GM11168 (cell line): ENCODE measurements at regions not wholly inside any gene's neighbourhood (a gene's known extent, or its start where the extent isn't known, plus 50 kb on each side); places are given as distances from the start of the nearest gene placed in this dataset.
"Not testable (repeated sequence)": the region's sequence is repeated elsewhere in the genome, so short reads cannot be mapped to it uniquely, and the experiment has no call there.

ENCODE experiments used
- in situ Hi-C: fragments of 300-500 bp; cut with MboI; formaldehyde crosslinking; loops from one replicate; pipeline ENCODE4 v1.12.0; 2022; ENCODE audit warnings: low sequenced_read_pairs; ENCODE audit not compliant: unreplicated experiment

GRCh38 chr13:88648598-88649373 is 977.6 kb downstream of the SLITRK5 start:
- in situ Hi-C loops = no loop called here

GRCh38 chr13:88649855-88650254 is 978.7 kb downstream of the SLITRK5 start:
- in situ Hi-C loops = no loop called here

- in situ Hi-C loops = no loop called here
Measured at GRCh38 chr13:88651531-88651930, 980.4 kb downstream of the SLITRK5 start.

- in situ Hi-C loops = no loop called here
Measured at GRCh38 chr13:88656751-88657150, 985.6 kb downstream of the SLITRK5 start.

- in situ Hi-C loops = no loop called here
Measured at GRCh38 chr13:88670509-88670908, 999.3 kb downstream of the SLITRK5 start.

- in situ Hi-C loops = no loop called here
Measured at GRCh38 chr13:88674841-88675240, 1003.7 kb downstream of the SLITRK5 start.

- in situ Hi-C loops = no loop called here
Measured at GRCh38 chr13:88675347-88675996, 1004.3 kb downstream of the SLITRK5 start.

- in situ Hi-C loops = no loop called here
Measured at GRCh38 chr13:88676016-88676415, 1004.8 kb downstream of the SLITRK5 start.

GRCh38 chr13:88685459-88685858 is 1014.3 kb downstream of the SLITRK5 start:
- in situ Hi-C loops = no loop called here

- in situ Hi-C loops = no loop called here
Measured at GRCh38 chr13:88701551-88701950, 1030.4 kb downstream of the SLITRK5 start.

GRCh38 chr13:88704600-88705275 is 1033.6 kb downstream of the SLITRK5 start:
- in situ Hi-C loops = no loop called here

GRCh38 chr13:88707646-88708045 is 1036.5 kb downstream of the SLITRK5 start:
- in situ Hi-C loops = no loop called here

- in situ Hi-C loops = no loop called here
Measured at GRCh38 chr13:88717946-88718345, 1046.8 kb downstream of the SLITRK5 start.

- in situ Hi-C loops = no loop called here
Measured at GRCh38 chr13:88718781-88719180, 1047.6 kb downstream of the SLITRK5 start.

- in situ Hi-C loops = no loop called here
Measured at GRCh38 chr13:88726075-88726474, 1054.9 kb downstream of the SLITRK5 start.

- in situ Hi-C loops = not testable (repeated sequence)
Measured at GRCh38 chr13:88727236-88727635, 1056.1 kb downstream of the SLITRK5 start.

GRCh38 chr13:88729605-88730004 is 1058.4 kb downstream of the SLITRK5 start:
- in situ Hi-C loops = no loop called here

GRCh38 chr13:88736026-88736425 is 1064.9 kb downstream of the SLITRK5 start:
- in situ Hi-C loops = no loop called here

- in situ Hi-C loops = no loop called here
Measured at GRCh38 chr13:88739195-88739594, 1068.0 kb downstream of the SLITRK5 start.

GRCh38 chr13:88744289-88744688 is 1073.1 kb downstream of the SLITRK5 start:
- in situ Hi-C loops = no loop called here

GRCh38 chr13:88745011-88745410 is 1073.8 kb downstream of the SLITRK5 start:
- in situ Hi-C loops = no loop called here
